HG03196 (cell line): ENCODE measurements at regions not wholly inside any gene's neighbourhood (a gene's known extent, or its start where the extent isn't known, plus 50 kb on each side); places are given as distances from the start of the nearest gene placed in this dataset.

ENCODE experiments used
- ATAC-seq: cut with Tn5 transposase; IDR thresholded peaks from one replicate; pipeline ENCODE4 v1.9.1; 2021; ENCODE audit not compliant: unreplicated experiment

GRCh38 chr14:48914921-48915320, 671.3 kb downstream of the RPS29 start:
- ATAC-seq: no peak

- no peak for ATAC-seq
Observed at GRCh38 chr14:48914382-48914781, 671.8 kb downstream of the RPS29 start.

- no peak for ATAC-seq
Observed at GRCh38 chr14:48900565-48900964, 685.6 kb downstream of the RPS29 start.

- no peak for ATAC-seq
Observed at GRCh38 chr14:48890333-48890732, 695.8 kb downstream of the RPS29 start.

GRCh38 chr14:48876806-48877340, 709.3 kb downstream of the RPS29 start:
- no peak for ATAC-seq

GRCh38 chr14:48874711-48875110, 711.5 kb downstream of the RPS29 start:
- no peak for ATAC-seq

- no peak for ATAC-seq
Observed at GRCh38 chr14:48857366-48857765, 728.8 kb downstream of the RPS29 start.

- no peak for ATAC-seq
Observed at GRCh38 chr14:48853159-48853558, 733.0 kb downstream of the RPS29 start.

- no peak for ATAC-seq
Observed at GRCh38 chr14:48849741-48850322, 736.3 kb downstream of the RPS29 start.

GRCh38 chr14:48842785-48843184, 743.4 kb downstream of the RPS29 start:
- no peak for ATAC-seq

- ATAC-seq: no peak
Observed at GRCh38 chr14:48826058-48826457, 760.1 kb downstream of the RPS29 start.

- no peak for ATAC-seq
Observed at GRCh38 chr14:48814562-48814961, 771.6 kb downstream of the RPS29 start.

GRCh38 chr14:48805315-48805714, 780.9 kb downstream of the RPS29 start:
- no peak for ATAC-seq

- ATAC-seq: no peak
Observed at GRCh38 chr14:48792376-48793024, 793.7 kb downstream of the RPS29 start.

GRCh38 chr14:48788771-48789170, 797.4 kb downstream of the RPS29 start:
- ATAC-seq: no peak

- ATAC-seq: no peak
Observed at GRCh38 chr14:48786498-48786897, 799.7 kb downstream of the RPS29 start.

- ATAC-seq: no peak
Observed at GRCh38 chr14:48771717-48772116, 814.5 kb downstream of the RPS29 start.

GRCh38 chr14:48751293-48751692, 834.9 kb downstream of the RPS29 start:
- no peak for ATAC-seq

- ATAC-seq: no peak
Observed at GRCh38 chr14:48748151-48748675, 838.0 kb downstream of the RPS29 start.

GRCh38 chr14:48747561-48748089, 838.6 kb downstream of the RPS29 start:
- no peak for ATAC-seq

GRCh38 chr14:48744202-48744601, 842.0 kb downstream of the RPS29 start:
- ATAC-seq: no peak
